ENCODE measurements at regions not wholly inside any gene's neighbourhood (a gene's known extent, or its start where the extent isn't known, plus 50 kb on each side); places are given as distances from the start of the nearest gene placed in this dataset.

DNA sequence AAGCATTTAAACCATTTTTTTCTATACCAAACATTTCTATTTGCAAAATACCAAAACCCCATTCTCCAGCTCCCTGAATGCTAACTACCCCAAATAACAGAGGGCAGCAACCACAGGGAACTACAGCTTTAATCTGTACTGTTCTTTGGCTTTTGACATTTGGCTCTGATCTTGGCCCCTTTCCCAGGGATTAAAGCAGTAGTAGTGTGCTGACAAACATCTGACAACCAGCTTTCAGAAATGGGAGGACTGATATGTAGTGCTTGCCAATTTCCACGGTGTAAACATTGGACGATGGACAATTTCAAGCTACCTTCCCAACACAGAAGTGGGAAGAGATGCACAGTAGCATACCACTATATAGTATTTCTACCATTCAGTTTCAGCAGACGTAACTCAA is 88.4 kb upstream of the TEAD1 start:
- Histone ChIP-seq H3K9ac (ENCODE audit: low read length) (no peak overlapping the region), H3K4me3 (ENCODE audit: control extremely low read depth in 1 of 5, extremely low read depth in 1 of 5, insufficient read depth in 1 of 5, low read depth in 2 of 5, low read length in 4 of 5) (no peak overlapping the region), H3K27me3 (replicated peaks in 1 of 4; ENCODE audit: control extremely low read depth in 1 of 4, control insufficient read depth in 3 of 4, insufficient read depth in 4 of 4, low read length in 3 of 4) (no peaks in the 10 kb centered on the region), H3K4me2 (replicated peaks; ENCODE audit: low read depth, low read length, poor library complexity, severe bottlenecking) (no peak overlapping the region), H3K9me3 (ENCODE audit: control extremely low read depth in 1 of 3, control insufficient read depth in 2 of 3, insufficient read depth in 1 of 3, low read length in 2 of 3) (no peaks in the 10 kb centered on the region), H4K20me1 (ENCODE audit: control insufficient read depth, insufficient read depth, low read length, poor library complexity, severe bottlenecking) (no peaks in the 10 kb centered on the region), H3K36me3 (replicated peaks in 1 of 2; ENCODE audit: control extremely low read depth in 1 of 2, control insufficient read depth in 1 of 2, extremely low read depth in 1 of 2, insufficient read depth in 2 of 2, low read length in 1 of 2) (no peaks in the 10 kb centered on the region), H3K4me1 (ENCODE audit: control insufficient read depth in 2 of 2, insufficient read depth in 2 of 2, low read length in 2 of 2) (no peaks in the 10 kb centered on the region), H2AFZ (ENCODE audit: insufficient read depth, low read depth, low read length, poor library complexity, severe bottlenecking) (no peak overlapping the region), H3K27ac (ENCODE audit: low read length in 2 of 2) (no peak overlapping the region), H3K79me2 (ENCODE audit: control insufficient read depth, insufficient read depth, low read length) (no peaks in the 10 kb centered on the region)
- Mint-ChIP-seq H3K4me1 (no peaks in the 10 kb centered on the region), H3K4me3 (no peak overlapping the region), H3K27me3 (no peaks in the 10 kb centered on the region), H3K9me3 (ENCODE audit: insufficient read depth) (no peaks in the 10 kb centered on the region), H3K27ac (no peak overlapping the region)
- CTCF ChIA-PET = no interaction called here
- DNase-seq = no peak
- intact Hi-C loops (cut with micrococcal nuclease) = no loop called here
- no CpG with 5 or more reads among the region's 3 CpGs for WGBS (ENCODE audit: insufficient coverage)
- TF ChIP-seq, protein P1, sequence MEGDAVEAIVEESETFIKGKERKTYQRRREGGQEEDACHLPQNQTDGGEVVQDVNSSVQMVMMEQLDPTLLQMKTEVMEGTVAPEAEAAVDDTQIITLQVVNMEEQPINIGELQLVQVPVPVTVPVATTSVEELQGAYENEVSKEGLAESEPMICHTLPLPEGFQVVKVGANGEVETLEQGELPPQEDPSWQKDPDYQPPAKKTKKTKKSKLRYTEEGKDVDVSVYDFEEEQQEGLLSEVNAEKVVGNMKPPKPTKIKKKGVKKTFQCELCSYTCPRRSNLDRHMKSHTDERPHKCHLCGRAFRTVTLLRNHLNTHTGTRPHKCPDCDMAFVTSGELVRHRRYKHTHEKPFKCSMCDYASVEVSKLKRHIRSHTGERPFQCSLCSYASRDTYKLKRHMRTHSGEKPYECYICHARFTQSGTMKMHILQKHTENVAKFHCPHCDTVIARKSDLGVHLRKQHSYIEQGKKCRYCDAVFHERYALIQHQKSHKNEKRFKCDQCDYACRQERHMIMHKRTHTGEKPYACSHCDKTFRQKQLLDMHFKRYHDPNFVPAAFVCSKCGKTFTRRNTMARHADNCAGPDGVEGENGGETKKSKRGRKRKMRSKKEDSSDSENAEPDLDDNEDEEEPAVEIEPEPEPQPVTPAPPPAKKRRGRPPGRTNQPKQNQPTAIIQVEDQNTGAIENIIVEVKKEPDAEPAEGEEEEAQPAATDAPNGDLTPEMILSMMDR (IDR thresholded peaks at IDR 0.05) = no peak
- no peak for TF ChIP-seq EZH2 (IDR thresholded peaks at IDR 0.05; ENCODE audit: borderline replicate concordance, insufficient read depth, low read depth, low read length, poor library complexity, severe bottlenecking)
- no peak for ATAC-seq (ENCODE audit: low read depth)
- POLR2A ChIA-PET = no interaction called here

DNA sequence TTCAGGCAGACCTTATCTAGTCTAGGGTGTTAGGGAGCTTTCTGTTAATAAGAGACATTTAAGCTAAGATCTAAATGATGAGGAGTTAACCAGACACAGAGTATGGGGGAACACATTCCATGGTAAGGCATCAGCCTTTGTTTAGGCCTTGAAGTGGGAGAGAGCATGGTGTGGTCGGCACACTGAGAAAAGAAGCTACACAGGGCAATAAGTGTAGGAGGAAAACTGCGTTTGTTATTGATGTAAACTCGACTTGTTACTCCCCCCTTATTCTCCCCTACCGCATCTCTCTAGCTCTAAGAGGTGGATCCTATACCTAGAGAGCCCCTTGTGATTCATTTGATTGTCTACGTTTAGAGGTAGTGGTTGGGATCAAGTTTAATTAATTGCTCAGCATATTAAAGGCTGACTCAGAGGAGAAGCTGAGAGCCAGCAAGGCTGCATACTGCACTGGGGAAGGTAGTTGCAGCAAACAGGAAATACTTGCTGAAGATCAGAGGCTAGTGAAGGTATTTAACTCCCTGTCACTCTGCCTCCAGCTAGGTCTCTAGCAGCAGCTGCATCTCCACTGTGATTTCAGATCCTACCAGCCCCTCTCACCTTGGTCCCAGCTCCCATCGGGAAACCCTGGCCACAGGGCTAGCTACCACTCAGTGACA is 86.8 kb upstream of the TEAD1 start:
- ATAC-seq (ENCODE audit: low read depth) = no peak
- Mint-ChIP-seq H3K27ac (no peak overlapping the region), H3K4me3 (no peak overlapping the region), H3K9me3 (ENCODE audit: insufficient read depth) (no peaks in the 10 kb centered on the region), H3K27me3 (no peaks in the 10 kb centered on the region), H3K4me1 (no peaks in the 10 kb centered on the region)
- H3K36me3 ChIP-seq (replicated peaks in 1 of 2; ENCODE audit: control extremely low read depth in 1 of 2, control insufficient read depth in 1 of 2, extremely low read depth in 1 of 2, insufficient read depth in 2 of 2, low read length in 1 of 2) = no peaks in the 10 kb centered on the region
- TF ChIP-seq EZH2 (IDR thresholded peaks at IDR 0.05; ENCODE audit: borderline replicate concordance, insufficient read depth, low read depth, low read length, poor library complexity, severe bottlenecking) = no peak
- TF ChIP-seq, protein P1 (IDR thresholded peaks at IDR 0.05) = no peak
- no peaks in the 10 kb centered on the region for H3K79me2 ChIP-seq (ENCODE audit: control insufficient read depth, insufficient read depth, low read length)
- 36% methylated on average over 2 of the region's 6 CpGs for WGBS (ENCODE audit: insufficient coverage)
- H3K9ac ChIP-seq (ENCODE audit: low read length) = no peak overlapping the region
- no peak for DNase-seq
- no peaks in the 10 kb centered on the region for H3K4me1 ChIP-seq (ENCODE audit: control insufficient read depth in 2 of 2, insufficient read depth in 2 of 2, low read length in 2 of 2)
- H2AFZ ChIP-seq (ENCODE audit: insufficient read depth, low read depth, low read length, poor library complexity, severe bottlenecking) = no peak overlapping the region
- intact Hi-C loops (cut with micrococcal nuclease) = no loop called here
- no peak overlapping the region for H3K4me2 ChIP-seq (replicated peaks; ENCODE audit: low read depth, low read length, poor library complexity, severe bottlenecking)
- H3K9me3 ChIP-seq (ENCODE audit: control extremely low read depth in 1 of 3, control insufficient read depth in 2 of 3, insufficient read depth in 1 of 3, low read length in 2 of 3) = no peaks in the 10 kb centered on the region
- no peak overlapping the region for H3K4me3 ChIP-seq (ENCODE audit: control extremely low read depth in 1 of 5, extremely low read depth in 1 of 5, insufficient read depth in 1 of 5, low read depth in 2 of 5, low read length in 4 of 5)
- H3K27me3 ChIP-seq (replicated peaks in 1 of 4; ENCODE audit: control extremely low read depth in 1 of 4, control insufficient read depth in 3 of 4, insufficient read depth in 4 of 4, low read length in 3 of 4) = peaks cover 0 to 3% (median 0%) of the 10 kb centered on the region in 4 experiments
- H4K20me1 ChIP-seq (ENCODE audit: control insufficient read depth, insufficient read depth, low read length, poor library complexity, severe bottlenecking) = no peaks in the 10 kb centered on the region
- ChIA-PET POLR2A (no interaction called here), CTCF (no interaction called here)
- no peak overlapping the region for H3K27ac ChIP-seq (ENCODE audit: low read length in 2 of 2)

Data from B cell (primary cell).